K562 (cell line): ENCODE measurements at regions not wholly inside any gene's neighbourhood (a gene's known extent, or its start where the extent isn't known, plus 50 kb on each side); places are given as distances from the start of the nearest gene placed in this dataset.

ENCODE experiments used
- ATAC-seq: fragments of 200-7000 bp; cut with Tn5 transposase; 3 replicates; pipeline ENCODE4 v1.9.1; 2020; ENCODE audit warnings: moderate library complexity
- BruUV-seq: library from RNA; stranded (reverse); fragments of 400-500 nt; replicated peaks from 2 replicates; lab custom pipeline; 2021; lab: Mats Ljungman, UMichigan
- CTCF ChIA-PET: fragments of 300-600 bp; formaldehyde crosslinking; extraction: SDS; loops from one replicate; lab custom pipeline; 2021; ENCODE audit warnings: low intra/inter-chr PET ratio; lab: Yijun Ruan, JAX
- POLR2A ChIA-PET: fragments of 300-600, 350-650 bp; sonication (Branson Sonifier 250); formaldehyde crosslinking; extraction: SDS; loops from one replicate; lab custom pipeline; 2021; ENCODE audit warnings: antibody characterized with exemption, inconsistent platforms; lab: Yijun Ruan, JAX
- DNase-seq, 4 experiments: peaks; one replicate each; pipeline versions ENCODE4 v3.0.0 to v3.0.0-alpha.2; 2011 to 2018; ENCODE audit warnings: low spot score in 3 of 4, mixed read lengths in 3 of 4; ENCODE audit errors: extremely low read depth in 1 of 4
- FAIRE-seq: peaks from 2 replicates; lab custom pipeline; 2011; peaks lifted over from hg19 to GRCh38; lab: Jason Lieb, UNC
- H2AFZ ChIP-seq: 2 replicates; pipeline ENCODE4 v1.6.0; 2011; ENCODE audit warnings: low read depth, low read length, control low read depth, inconsistent platforms
- H3K27ac ChIP-seq: fragments of 200-600 bp; 3 replicates; pipeline ENCODE4 v1.8.0; 2011; ENCODE audit warnings: low read depth, mild to moderate bottlenecking, control low read depth, inconsistent platforms, low read length, moderate library complexity, mixed read lengths; ENCODE audit errors: extremely low read depth
- H3K27me3 ChIP-seq, 2 experiments: fragments of 300-600 bp in 1 of 2; 2 replicates in 1 of 2; 3 replicates in 1 of 2; pipeline versions ENCODE4 v1.6.0 to v1.8.0; 2011; ENCODE audit warnings: inconsistent platforms in 2 of 2, low read length in 2 of 2, mild to moderate bottlenecking in 1 of 2, mixed read lengths in 1 of 2, moderate library complexity in 1 of 2; ENCODE audit not compliant: control insufficient read depth in 2 of 2, insufficient read depth in 2 of 2
- H3K36me3 ChIP-seq: fragments of 300-600 bp; 3 replicates; pipeline ENCODE4 v1.8.0; 2011; ENCODE audit warnings: mild to moderate bottlenecking, low read length, inconsistent platforms; ENCODE audit not compliant: control insufficient read depth, insufficient read depth
- H3K4me1 ChIP-seq, 2 experiments: fragments of 200-600 bp in 1 of 2; replicated peaks in 1 of 2; 2 replicates in 1 of 2; 3 replicates in 1 of 2; pipeline versions ENCODE4 v1.5.1 to v1.8.0; 2011; ENCODE audit warnings: inconsistent platforms in 2 of 2, low read length in 2 of 2, mild to moderate bottlenecking in 1 of 2, mixed read lengths in 1 of 2, moderate library complexity in 1 of 2; ENCODE audit not compliant: control insufficient read depth in 2 of 2, insufficient read depth in 2 of 2
- H3K4me2 ChIP-seq: 2 replicates; pipeline ENCODE4 v1.6.1; 2011; ENCODE audit warnings: low read length, control low read depth, inconsistent platforms, mixed read lengths; ENCODE audit not compliant: insufficient read depth
- H3K4me3 ChIP-seq: fragments of 200-600 bp; sonication (generic), shearing (Covaris generic); 2 replicates; pipeline ENCODE4 v1.5.1; 2016; ENCODE audit warnings: control low read depth, inconsistent platforms
- H3K79me2 ChIP-seq: fragments of 200-600 bp; 3 replicates; pipeline ENCODE4 v1.8.0; 2011; ENCODE audit warnings: low read length, inconsistent platforms; ENCODE audit not compliant: control insufficient read depth, insufficient read depth
- H3K9ac ChIP-seq, 2 experiments: 2 replicates each; pipeline versions ENCODE4 v1.6.0 to v1.6.1; 2011; ENCODE audit warnings: low read depth in 2 of 2, low read length in 2 of 2, control low read depth in 1 of 2, inconsistent platforms in 1 of 2, mild to moderate bottlenecking in 1 of 2, mixed read lengths in 1 of 2; ENCODE audit not compliant: insufficient read depth in 1 of 2
- H3K9me1 ChIP-seq: one replicate; pipeline ENCODE4 v1.6.0; 2011; ENCODE audit warnings: inconsistent platforms, mild to moderate bottlenecking, low read length, moderate library complexity; ENCODE audit not compliant: control insufficient read depth, insufficient read depth
- H3K9me3 ChIP-seq: replicated peaks from 2 replicates; pipeline ENCODE4 v1.5.1; 2011; ENCODE audit warnings: low read depth, low read length, inconsistent platforms; ENCODE audit not compliant: control insufficient read depth, insufficient read depth
- H4K20me1 ChIP-seq: replicated peaks from 2 replicates; pipeline ENCODE4 v1.6.1; 2011; ENCODE audit warnings: low read length, inconsistent platforms, mixed read lengths; ENCODE audit not compliant: control insufficient read depth, insufficient read depth
- BCLAF1 ChIP-seq, 2 experiments: fragments of 450-650 bp in 1 of 2; IDR thresholded peaks; 2 replicates each; pipeline ENCODE4 v1.6.1; 2011 to 2017; ENCODE audit warnings: low read depth in 2 of 2, antibody characterized with exemption in 1 of 2, borderline replicate concordance in 1 of 2, low read length in 1 of 2, mild to moderate bottlenecking in 1 of 2, mixed read lengths in 1 of 2; ENCODE audit not compliant: control insufficient read depth in 1 of 2
- DMBX1 ChIP-seq: fragments of 250-450 bp; sonication (Bioruptor Pico); IDR thresholded peaks from 2 replicates; pipeline ENCODE4 v1.8.0; 2022; ENCODE audit warnings: inconsistent platforms, mild to moderate bottlenecking, moderate library complexity, borderline replicate concordance
- RBM22 ChIP-seq: fragments of 200-400 bp; formaldehyde crosslinking; IDR thresholded peaks from 2 replicates; pipeline ENCODE4 v1.6.1; 2018; ENCODE audit warnings: low read length, low read depth; ENCODE audit not compliant: poor library complexity, severe bottlenecking
- REST ChIP-seq, 2 experiments: fragments of 450-650 bp; formaldehyde crosslinking in 1 of 2; IDR thresholded peaks; 2 replicates each; pipeline versions ENCODE4 v1.4.0 to v1.6.1; 2014 to 2020; ENCODE audit warnings: mild to moderate bottlenecking in 2 of 2, borderline replicate concordance in 1 of 2, low read depth in 1 of 2
- RFX1 ChIP-seq: fragments of 450-650 bp; IDR thresholded peaks from 2 replicates; pipeline ENCODE4 v1.6.1; 2016; ENCODE audit warnings: mild to moderate bottlenecking, moderate library complexity
- TBL1XR1 ChIP-seq, 2 experiments: IDR thresholded peaks; 2 replicates each; pipeline ENCODE4 v1.6.1; 2012; ENCODE audit warnings: improper control_type of control experiment in 2 of 2, low read length in 2 of 2, mild to moderate bottlenecking in 1 of 2
- ZBTB2 ChIP-seq: fragments of 450-650 bp; IDR thresholded peaks from 2 replicates; pipeline ENCODE4 v1.6.1; 2016; ENCODE audit warnings: antibody characterized with exemption
- ZKSCAN3 ChIP-seq: fragments of 250-450 bp; sonication (Bioruptor Pico); IDR thresholded peaks from 2 replicates; pipeline ENCODE4 v1.4.0; 2020
- WGBS: fragments of 100-300 bp; shearing (Covaris generic); methylation state at CpG from one replicate; pipeline ENCODE4 v1.1.6; 2016; ENCODE audit warnings: low coverage, mixed read lengths; ENCODE audit not compliant: insufficient coverage; ENCODE audit errors: missing lambda C conversion rate; 5-methylcytosine and 5-hydroxymethylcytosine counted together
- in situ Hi-C: fragments of 300-500 bp; cut with MboI; formaldehyde crosslinking; loops from 4 replicates; pipeline ENCODE4 v1.15.0; 2018; ENCODE audit warnings: inconsistent platforms, mixed read lengths
- intact Hi-C: fragments of 100-400 bp; cut with micrococcal nuclease; formaldehyde crosslinking; loops from 2 replicates; pipeline ENCODE4 v1.14.2; 2022

- Histone ChIP-seq H3K4me2 (no peak overlapping the region), H3K4me3 (no peak overlapping the region), H4K20me1 (no peaks in the 10 kb centered on the region; the same call in 1 of the 2 replicates), H3K9me1 (no peaks in the 10 kb centered on the region), H3K36me3 (no peaks in the 10 kb centered on the region), H3K27me3 (peaks cover 7 to 25% of the 10 kb centered on the region in 2 experiments; a peak in 4 of 5 replicates), H3K27ac (no peak overlapping the region), H3K79me2 (no peaks in the 10 kb centered on the region), H2AFZ (no peak overlapping the region), H3K9ac (no peak overlapping the region), H3K4me1 (no peaks in the 10 kb centered on the region), H3K9me3 (no peaks in the 10 kb centered on the region)
- intact Hi-C loops: no loop called here
- under 1% methylated on average over 9 of the region's 9 CpGs for WGBS
- FAIRE-seq: no peak
- DNase-seq: no peak
- ChIA-PET POLR2A (no interaction called here), CTCF (no interaction called here)
- ATAC-seq: no peak
- in situ Hi-C loops: no loop called here
- BruUV-seq: no TSS peak
- TF ChIP-seq ZKSCAN3 (no peak), RFX1 (peak; percentile 33; the same call in 1 of the 2 replicates), TBL1XR1 (IDR thresholded peaks at IDR 0.05; ENCODE audit: low read length in 2 of 2) (no peak), RBM22 (no peak), DMBX1 (CRISPR knock-in tag) (no peak), BCLAF1 (IDR thresholded peaks at IDR 0.05; ENCODE audit: borderline replicate concordance in 1 of 2, control insufficient read depth in 1 of 2, low read depth in 2 of 2, low read length in 1 of 2) (no peak), ZBTB2 (no peak), REST (IDR thresholded peaks at IDR 0.05; ENCODE audit: borderline replicate concordance) (no peak), REST (CRISPR knock-in tag; IDR thresholded peaks at IDR 0.05; ENCODE audit: low read depth) (no peak)
These were observed 138.3 kb upstream of the PLET1 start for GRCh38 chr11:112398798-112399478.
